Adrenal gland (tissue), 5 donors: ENCODE measurements at regions not wholly inside any gene's neighbourhood (a gene's known extent, or its start where the extent isn't known, plus 50 kb on each side); places are given as distances from the start of the nearest gene placed in this dataset.

Source experiments
- POLR2A ChIP-seq, 2 donors: fragments of 450-650 bp; IDR thresholded peaks; one replicate each; pipeline ENCODE4 v1.6.1; 2017; ENCODE audit warnings: antibody characterized with exemption in 2 of 2, mild to moderate bottlenecking in 2 of 2, moderate library complexity in 1 of 2
- TF ChIP-seq, protein P1 (sequence below), 6 experiments: fragments of 450-650 bp in 4 of 6; fragments of 200-600 bp in 2 of 6; sonication (generic) in 1 of 6; IDR thresholded peaks; 1 replicate in 5 of 6; 2 replicates in 1 of 6; pipeline versions ENCODE4 v1.5.1 to v1.8.0; 2016 to 2021; ENCODE audit warnings: antibody characterized with exemption in 6 of 6, mild to moderate bottlenecking in 2 of 6, moderate library complexity in 1 of 6
- donor health status: DM: no; HTN: no; CAD: no.

DNA sequence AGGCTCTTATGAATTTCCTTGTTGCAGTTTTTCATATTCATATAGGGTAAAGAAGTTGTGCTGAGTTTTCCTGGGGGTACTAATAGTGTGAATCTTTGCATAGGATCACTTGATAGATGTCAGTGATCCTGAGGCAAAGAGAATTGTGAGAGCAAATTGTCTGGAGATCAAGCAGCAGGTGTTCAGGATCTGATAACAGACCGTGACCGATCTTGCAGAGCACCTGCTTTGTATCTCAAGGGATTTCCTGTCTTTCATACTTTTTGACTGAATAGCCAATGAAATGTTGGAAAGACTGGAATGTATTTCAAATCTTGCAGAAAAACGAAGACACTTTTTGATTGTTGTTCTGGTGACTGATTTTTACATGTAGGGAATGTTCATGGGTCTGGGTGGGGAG, 914.5 kb downstream of the STIM2 start:
- TF ChIP-seq, protein P1, sequence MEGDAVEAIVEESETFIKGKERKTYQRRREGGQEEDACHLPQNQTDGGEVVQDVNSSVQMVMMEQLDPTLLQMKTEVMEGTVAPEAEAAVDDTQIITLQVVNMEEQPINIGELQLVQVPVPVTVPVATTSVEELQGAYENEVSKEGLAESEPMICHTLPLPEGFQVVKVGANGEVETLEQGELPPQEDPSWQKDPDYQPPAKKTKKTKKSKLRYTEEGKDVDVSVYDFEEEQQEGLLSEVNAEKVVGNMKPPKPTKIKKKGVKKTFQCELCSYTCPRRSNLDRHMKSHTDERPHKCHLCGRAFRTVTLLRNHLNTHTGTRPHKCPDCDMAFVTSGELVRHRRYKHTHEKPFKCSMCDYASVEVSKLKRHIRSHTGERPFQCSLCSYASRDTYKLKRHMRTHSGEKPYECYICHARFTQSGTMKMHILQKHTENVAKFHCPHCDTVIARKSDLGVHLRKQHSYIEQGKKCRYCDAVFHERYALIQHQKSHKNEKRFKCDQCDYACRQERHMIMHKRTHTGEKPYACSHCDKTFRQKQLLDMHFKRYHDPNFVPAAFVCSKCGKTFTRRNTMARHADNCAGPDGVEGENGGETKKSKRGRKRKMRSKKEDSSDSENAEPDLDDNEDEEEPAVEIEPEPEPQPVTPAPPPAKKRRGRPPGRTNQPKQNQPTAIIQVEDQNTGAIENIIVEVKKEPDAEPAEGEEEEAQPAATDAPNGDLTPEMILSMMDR (IDR thresholded peaks at IDR 0.05), result no peak
- no peak for TF ChIP-seq POLR2A (IDR thresholded peaks at IDR 0.05)
